Kasumi-1 (cell line): ENCODE measurements at regions not wholly inside any gene's neighbourhood (a gene's known extent, or its start where the extent isn't known, plus 50 kb on each side); places are given as distances from the start of the nearest gene placed in this dataset.
"Not testable (repeated sequence)": the region's sequence is repeated elsewhere in the genome, so short reads cannot be mapped to it uniquely, and the experiment has no call there.

Source experiments
- DNase-seq, 2 experiments: peaks; one replicate each; lab custom pipeline; 2025; lab: John Stamatoyannopoulos, UW

GRCh38 chr13:90793261-90793820 lies 554.1 kb upstream of the MIR17HG start:
- no peak for DNase-seq

- no peak for DNase-seq
Observed at GRCh38 chr13:90796474-90796873, 551.0 kb upstream of the MIR17HG start.

DNA sequence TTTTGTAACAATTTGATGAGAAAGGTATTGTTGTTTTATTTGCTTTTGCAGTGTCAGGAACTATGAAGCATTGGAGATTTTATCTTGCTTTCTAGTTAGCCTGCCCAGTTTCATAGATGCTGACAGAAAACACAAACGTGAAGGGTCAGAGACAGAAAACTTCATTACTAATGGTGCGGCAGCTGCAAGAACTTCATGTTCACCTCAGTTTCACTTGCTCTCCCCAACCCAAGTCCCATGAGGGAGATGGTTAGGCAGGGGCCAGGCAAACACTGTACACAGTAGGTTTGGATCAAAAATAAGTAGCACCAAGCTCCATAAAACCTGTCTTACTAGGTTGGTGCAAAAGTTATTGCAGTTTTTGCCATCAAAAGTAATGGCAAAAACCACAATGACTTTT lies 550.2 kb upstream of the MIR17HG start:
- no peak for DNase-seq

- DNase-seq = peak; percentile 52 to 54
Observed at GRCh38 chr13:90798381-90798780, 549.1 kb upstream of the MIR17HG start.

DNA sequence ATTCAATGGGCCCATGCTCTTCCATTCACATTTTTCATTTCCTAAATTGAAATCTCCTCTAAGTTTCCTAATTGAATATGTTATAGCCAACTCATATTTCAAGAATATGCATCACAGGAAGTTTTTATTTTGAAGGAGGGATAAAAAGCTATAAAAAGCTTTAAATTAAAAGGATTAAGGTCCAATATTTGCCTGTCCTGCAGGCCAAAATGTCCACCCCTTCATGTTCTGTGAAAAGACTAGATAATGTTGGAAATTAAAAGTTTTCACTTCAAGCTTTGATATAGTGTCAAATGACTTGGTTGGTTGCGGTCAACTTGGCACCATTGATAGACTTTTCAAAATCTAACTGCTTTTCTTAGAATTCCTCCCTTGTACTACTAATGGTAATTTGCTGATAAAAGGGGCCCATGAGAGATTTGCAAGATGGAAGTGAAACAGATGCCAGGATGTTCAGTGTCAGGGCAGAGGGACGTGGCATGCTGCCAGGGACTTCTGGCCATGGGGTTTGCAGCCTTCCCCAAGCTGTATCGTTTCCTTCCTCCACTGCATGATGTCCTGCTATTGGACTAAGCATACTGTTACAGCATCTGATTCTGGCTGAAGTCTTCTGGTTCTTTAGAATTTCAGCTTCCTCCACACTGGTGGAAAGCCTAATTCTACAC lies 547.3 kb upstream of the MIR17HG start:
- DNase-seq = peak; percentile 97

GRCh38 chr13:90801621-90802020 lies 545.9 kb upstream of the MIR17HG start:
- no peak for DNase-seq

GRCh38 chr13:90803210-90803609 lies 544.3 kb upstream of the MIR17HG start:
- DNase-seq = no peak

GRCh38 chr13:90806016-90806615 lies 541.4 kb upstream of the MIR17HG start:
- no peak for DNase-seq

- DNase-seq = no peak
Observed at GRCh38 chr13:90806892-90807291, 540.6 kb upstream of the MIR17HG start.

- no peak for DNase-seq
Observed at GRCh38 chr13:90808838-90809237, 538.6 kb upstream of the MIR17HG start.

DNA sequence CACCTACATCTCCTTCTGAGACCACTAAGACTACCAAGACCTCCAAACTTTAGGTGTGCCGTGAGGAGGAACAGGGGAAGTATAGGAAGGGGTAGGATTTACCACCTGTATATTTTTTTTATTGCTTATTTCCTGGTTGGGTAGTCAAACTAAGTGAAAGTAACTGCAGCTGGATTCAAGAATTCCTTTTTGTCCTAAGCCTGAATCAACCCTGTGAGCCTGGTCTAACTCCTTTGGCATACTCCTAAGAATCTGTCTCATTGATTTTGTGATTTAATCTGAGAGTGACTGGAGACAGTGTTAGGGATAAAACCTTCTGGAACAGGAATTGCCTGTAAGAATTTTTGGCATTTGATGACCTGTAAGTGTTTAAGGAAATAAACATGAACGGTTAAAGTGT lies 523.5 kb upstream of the MIR17HG start:
- DNase-seq = no peak

DNA sequence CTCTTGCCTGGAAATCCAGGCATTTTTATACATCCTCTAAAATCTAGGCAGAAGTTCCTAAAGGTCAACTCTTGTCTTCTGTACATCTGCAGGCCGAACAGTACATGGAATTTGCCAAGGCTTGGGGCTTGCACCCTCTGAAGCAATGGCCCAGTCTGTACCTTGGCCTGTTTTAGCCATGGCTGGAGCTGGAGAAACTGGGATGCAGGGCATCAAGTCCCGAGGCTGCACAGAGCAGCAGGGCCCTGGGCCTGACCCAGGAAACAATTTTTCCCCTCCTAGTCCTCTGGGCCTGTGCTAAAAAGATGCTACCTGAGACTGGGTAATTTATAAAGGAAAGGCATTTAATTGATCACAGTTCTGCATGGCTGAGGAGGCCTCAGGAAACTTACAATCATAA lies 520.8 kb upstream of the MIR17HG start:
- no peak for DNase-seq

DNA sequence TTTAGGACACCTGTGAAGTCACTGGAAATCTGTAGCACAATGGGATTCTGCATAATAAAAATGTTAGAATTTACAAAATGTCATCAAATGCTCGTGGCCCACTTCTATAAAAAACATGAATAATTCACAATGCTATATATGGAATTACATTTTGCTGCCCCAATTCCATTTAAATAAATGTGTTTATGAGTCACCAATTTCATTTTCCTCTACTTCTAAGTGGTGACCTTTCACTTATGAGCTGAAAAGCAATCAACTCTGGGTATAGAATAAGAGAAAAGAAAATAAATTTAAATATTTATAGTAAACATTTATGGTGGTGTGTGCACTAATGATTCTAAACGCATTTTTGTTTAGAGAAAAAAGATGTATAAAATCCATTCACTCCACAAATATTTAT lies 516.7 kb upstream of the MIR17HG start:
- no peak for DNase-seq

DNA sequence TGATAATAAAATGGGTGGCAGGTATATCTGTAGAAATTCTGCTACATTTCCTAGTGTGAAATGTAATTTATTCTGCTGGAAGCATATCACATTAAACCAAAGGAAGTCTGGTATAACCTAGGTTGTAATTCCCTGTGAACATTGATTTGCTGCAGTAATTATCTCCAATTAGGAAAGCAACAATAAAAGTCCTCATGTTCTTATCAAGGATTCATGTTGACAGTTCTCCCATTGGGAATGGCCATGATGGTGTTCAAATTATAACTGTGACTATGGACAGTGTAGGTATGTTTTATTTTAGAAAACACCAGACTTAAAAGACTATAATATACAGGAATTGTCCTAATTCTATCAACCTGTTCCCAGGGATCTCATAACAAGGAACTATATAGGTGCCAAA lies 513.5 kb upstream of the MIR17HG start:
- no peak for DNase-seq

GRCh38 chr13:90834700-90835099 lies 512.8 kb upstream of the MIR17HG start:
- no peak for DNase-seq

GRCh38 chr13:90835826-90836225 lies 511.7 kb upstream of the MIR17HG start:
- DNase-seq = no peak

GRCh38 chr13:90838317-90838960 lies 509.0 kb upstream of the MIR17HG start:
- no peak for DNase-seq

- DNase-seq = no peak
Observed at GRCh38 chr13:90839061-90839460, 508.4 kb upstream of the MIR17HG start.

DNA sequence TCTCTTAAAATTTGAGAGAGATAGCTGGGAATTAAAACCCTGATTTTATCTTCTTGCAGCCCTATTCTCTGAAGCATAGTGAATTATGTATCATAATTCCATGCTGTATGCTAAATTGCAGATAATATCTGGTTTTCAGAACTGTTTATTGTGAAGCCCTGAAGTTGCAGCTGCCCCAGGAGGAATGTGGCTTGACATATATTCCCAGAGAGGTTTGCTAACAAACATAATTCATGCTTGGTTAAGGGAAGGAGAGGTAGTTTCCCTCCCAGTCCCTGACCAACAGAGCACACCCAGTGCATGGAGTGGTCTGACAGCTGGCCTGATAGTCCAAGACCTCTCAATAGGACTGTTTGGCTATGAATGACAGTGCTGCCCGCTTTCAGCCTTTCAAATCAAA lies 500.6 kb upstream of the MIR17HG start:
- DNase-seq = no peak

DNA sequence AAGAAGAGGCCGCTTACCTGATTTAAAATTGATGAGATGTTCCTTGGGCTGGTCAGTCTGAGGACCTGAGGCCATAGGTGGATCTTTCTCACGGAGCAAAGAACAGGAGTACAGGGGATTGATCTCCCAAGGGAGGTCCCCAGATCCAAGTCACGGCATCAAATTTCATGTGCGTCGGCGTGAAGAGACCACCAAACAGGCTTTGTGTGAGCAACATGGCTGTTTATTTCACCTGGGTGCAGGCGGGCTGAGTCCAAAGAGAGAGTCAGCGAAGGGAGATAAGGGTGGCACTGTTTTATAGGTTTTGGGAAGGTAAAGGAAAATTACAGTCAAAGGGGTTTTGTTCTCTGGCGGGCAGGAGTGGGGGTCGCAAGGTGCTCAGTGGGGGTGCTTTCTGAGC lies 493.8 kb upstream of the MIR17HG start:
- not testable (repeated sequence) for DNase-seq

- no peak for DNase-seq
Observed at GRCh38 chr13:90857921-90858320, 489.6 kb upstream of the MIR17HG start.

- DNase-seq = no peak
Observed at GRCh38 chr13:90866006-90866405, 481.5 kb upstream of the MIR17HG start.

- peak; percentile 94 for DNase-seq
Observed at GRCh38 chr13:90867336-90867683, 480.2 kb upstream of the MIR17HG start.
